HG03196 (cell line): ENCODE measurements at regions not wholly inside any gene's neighbourhood (a gene's known extent, or its start where the extent isn't known, plus 50 kb on each side); places are given as distances from the start of the nearest gene placed in this dataset.
"Not testable (repeated sequence)": the region's sequence is repeated elsewhere in the genome, so short reads cannot be mapped to it uniquely, and the experiment has no call there.

Experiments used
- ATAC-seq: cut with Tn5 transposase; IDR thresholded peaks from one replicate; pipeline ENCODE4 v1.9.1; 2021; ENCODE audit not compliant: unreplicated experiment

GRCh38 chr9:15047028-15047551 lies 136.9 kb upstream of the FREM1 start:
- no peak for ATAC-seq

- ATAC-seq = no peak
Measured at GRCh38 chr9:15033316-15033715, 123.1 kb upstream of the FREM1 start.

- ATAC-seq = no peak
Measured at GRCh38 chr9:15032860-15033259, 122.6 kb upstream of the FREM1 start.

GRCh38 chr9:15021146-15021545 lies 110.9 kb upstream of the FREM1 start:
- ATAC-seq = no peak

- ATAC-seq = no peak
Measured at GRCh38 chr9:15018096-15018637, 107.9 kb upstream of the FREM1 start.

- no peak for ATAC-seq
Measured at GRCh38 chr9:15010581-15010980, 100.4 kb upstream of the FREM1 start.

- ATAC-seq = no peak
Measured at GRCh38 chr9:15007698-15008097, 97.5 kb upstream of the FREM1 start.

GRCh38 chr9:14994738-14995137 lies 84.5 kb upstream of the FREM1 start:
- no peak for ATAC-seq

- no peak for ATAC-seq
Measured at GRCh38 chr9:14993901-14994554, 83.8 kb upstream of the FREM1 start.

GRCh38 chr9:14993061-14993800 lies 83.0 kb upstream of the FREM1 start:
- ATAC-seq = no peak

- no peak for ATAC-seq
Measured at GRCh38 chr9:14992516-14992915, 82.3 kb upstream of the FREM1 start.

- ATAC-seq = no peak
Measured at GRCh38 chr9:14992081-14992480, 81.9 kb upstream of the FREM1 start.

GRCh38 chr9:14990647-14991046 lies 80.4 kb upstream of the FREM1 start:
- not testable (repeated sequence) for ATAC-seq

- no peak for ATAC-seq
Measured at GRCh38 chr9:14989811-14990210, 79.6 kb upstream of the FREM1 start.

GRCh38 chr9:14989336-14989735 lies 79.1 kb upstream of the FREM1 start:
- ATAC-seq = not testable (repeated sequence)

- no peak for ATAC-seq
Measured at GRCh38 chr9:14987858-14988257, 77.6 kb upstream of the FREM1 start.

- ATAC-seq = no peak
Measured at GRCh38 chr9:14985419-14985818, 75.2 kb upstream of the FREM1 start.

GRCh38 chr9:14983599-14983998 lies 73.4 kb upstream of the FREM1 start:
- no peak for ATAC-seq

GRCh38 chr9:14981291-14981950 lies 71.2 kb upstream of the FREM1 start:
- no peak for ATAC-seq

- ATAC-seq = no peak
Measured at GRCh38 chr9:14978022-14979000, 68.1 kb upstream of the FREM1 start.
